Ovary (tissue), 7 donors: ENCODE measurements at regions not wholly inside any gene's neighbourhood (a gene's known extent, or its start where the extent isn't known, plus 50 kb on each side); places are given as distances from the start of the nearest gene placed in this dataset.

ENCODE experiments used
- DNase-seq, 5 donors: peaks; one replicate each; pipeline ENCODE4 v3.0.0-alpha.2; 2019 to 2020
- H3K27ac ChIP-seq, 2 donors: fragments of 200-600 bp; one replicate each; pipeline versions ENCODE4 v1.5.1 to v1.8.0; 2019 to 2022
- H3K27me3 ChIP-seq: fragments of 200-600 bp; one replicate; pipeline ENCODE4 v1.8.0; 2022
- H3K36me3 ChIP-seq: fragments of 200-600 bp; sonication (generic); one replicate; pipeline ENCODE4 v1.5.1; 2019
- H3K4me1 ChIP-seq: one replicate; pipeline ENCODE4 v1.8.1; 2013; ENCODE audit warnings: mild to moderate bottlenecking, moderate library complexity; ENCODE audit not compliant: insufficient read depth
- H3K4me3 ChIP-seq: fragments of 200-600 bp; sonication (generic); one replicate; pipeline ENCODE4 v1.5.1; 2017
- H3K9me3 ChIP-seq, 2 donors: fragments of 200-600 bp in 1 of 2; sonication (generic) in 1 of 2; one replicate each; pipeline versions ENCODE4 v1.5.1 to v1.8.1; 2013 to 2019; ENCODE audit warnings: mild to moderate bottlenecking in 1 of 2, moderate library complexity in 1 of 2
- EP300 ChIP-seq: sonication (generic); formaldehyde crosslinking; IDR thresholded peaks from one replicate; pipeline ENCODE4 v1.6.1; 2017; ENCODE audit warnings: antibody characterized with exemption
- POLR2A ChIP-seq: fragments of 450-650 bp; IDR thresholded peaks from one replicate; pipeline ENCODE4 v1.6.1; 2017; ENCODE audit warnings: antibody characterized with exemption, mild to moderate bottlenecking, moderate library complexity
- WGBS, 3 donors: extraction: QIAGEN DNeasy Blood & Tissue Kit in 1 of 3; methylation state at CpG; one replicate each; pipeline versions ENCODE4 v1.1.5 to v1.1.7; 2013 to 2017; 5-methylcytosine and 5-hydroxymethylcytosine counted together
- intact Hi-C, 4 donors: fragments of 100-400 bp; cut with DNase I; formaldehyde crosslinking; loops; one replicate each; pipeline versions ENCODE4 v1.11.0 to v1.15.1; 2022 to 2023
- TF ChIP-seq, protein P1 (sequence below), 3 donors: fragments of 450-650 bp in 2 of 3; fragments of 200-600 bp in 1 of 3; IDR thresholded peaks; one replicate each; pipeline versions ENCODE4 v1.5.1 to v1.8.0; 2016 to 2022; ENCODE audit warnings: antibody characterized with exemption in 3 of 3, mild to moderate bottlenecking in 1 of 3
- donor health status: DM: no; HTN: no; CAD: no; lungs with moderate emphysema.
- donor health status: DM: no; HTN: no; CAD: no.
- donor health status: Bipolar disorder and iron deficiency.
- donor health status: DM: no; HTN: no; CAD: no.
- donor health status: DM: yes; HTN: yes; CAD: no.

DNA sequence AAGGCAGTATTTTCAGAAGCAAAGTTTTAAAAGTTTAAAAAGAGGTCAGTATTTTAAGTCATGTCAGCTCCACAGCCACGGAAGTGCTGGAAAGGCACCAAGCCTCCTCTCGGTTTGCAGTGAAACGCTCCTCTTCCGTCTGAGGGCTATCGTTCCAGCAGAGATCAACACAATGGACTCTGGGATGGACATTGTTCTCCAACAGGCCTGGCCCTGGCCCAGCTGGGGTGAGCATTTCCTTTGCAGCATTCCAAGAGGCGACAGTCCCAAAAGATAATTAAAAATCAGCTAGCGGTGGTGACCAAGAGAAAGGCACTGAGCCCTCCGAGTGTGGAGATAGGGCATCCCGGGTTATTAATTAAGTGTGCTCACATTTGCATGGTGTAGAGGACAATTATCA is 95.9 kb upstream of the LCLAT1 start:
- no peaks in the 10 kb centered on the region for H3K9me3 ChIP-seq
- no peaks in the 10 kb centered on the region for H3K36me3 ChIP-seq
- TF ChIP-seq, protein P1, sequence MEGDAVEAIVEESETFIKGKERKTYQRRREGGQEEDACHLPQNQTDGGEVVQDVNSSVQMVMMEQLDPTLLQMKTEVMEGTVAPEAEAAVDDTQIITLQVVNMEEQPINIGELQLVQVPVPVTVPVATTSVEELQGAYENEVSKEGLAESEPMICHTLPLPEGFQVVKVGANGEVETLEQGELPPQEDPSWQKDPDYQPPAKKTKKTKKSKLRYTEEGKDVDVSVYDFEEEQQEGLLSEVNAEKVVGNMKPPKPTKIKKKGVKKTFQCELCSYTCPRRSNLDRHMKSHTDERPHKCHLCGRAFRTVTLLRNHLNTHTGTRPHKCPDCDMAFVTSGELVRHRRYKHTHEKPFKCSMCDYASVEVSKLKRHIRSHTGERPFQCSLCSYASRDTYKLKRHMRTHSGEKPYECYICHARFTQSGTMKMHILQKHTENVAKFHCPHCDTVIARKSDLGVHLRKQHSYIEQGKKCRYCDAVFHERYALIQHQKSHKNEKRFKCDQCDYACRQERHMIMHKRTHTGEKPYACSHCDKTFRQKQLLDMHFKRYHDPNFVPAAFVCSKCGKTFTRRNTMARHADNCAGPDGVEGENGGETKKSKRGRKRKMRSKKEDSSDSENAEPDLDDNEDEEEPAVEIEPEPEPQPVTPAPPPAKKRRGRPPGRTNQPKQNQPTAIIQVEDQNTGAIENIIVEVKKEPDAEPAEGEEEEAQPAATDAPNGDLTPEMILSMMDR (IDR thresholded peaks at IDR 0.05) = no peak
- no peak for TF ChIP-seq POLR2A
- no peak for TF ChIP-seq EP300
- DNase-seq = no peak
- intact Hi-C loops = no loop called here
- WGBS, 3 donors = 34 to 45% (median 39%) methylated on average over 9 of the region's 9 CpGs
- no peak overlapping the region for H3K4me3 ChIP-seq
- no peak overlapping the region for H3K27ac ChIP-seq
- no peaks in the 10 kb centered on the region for H3K27me3 ChIP-seq
- no peaks in the 10 kb centered on the region for H3K4me1 ChIP-seq

DNA sequence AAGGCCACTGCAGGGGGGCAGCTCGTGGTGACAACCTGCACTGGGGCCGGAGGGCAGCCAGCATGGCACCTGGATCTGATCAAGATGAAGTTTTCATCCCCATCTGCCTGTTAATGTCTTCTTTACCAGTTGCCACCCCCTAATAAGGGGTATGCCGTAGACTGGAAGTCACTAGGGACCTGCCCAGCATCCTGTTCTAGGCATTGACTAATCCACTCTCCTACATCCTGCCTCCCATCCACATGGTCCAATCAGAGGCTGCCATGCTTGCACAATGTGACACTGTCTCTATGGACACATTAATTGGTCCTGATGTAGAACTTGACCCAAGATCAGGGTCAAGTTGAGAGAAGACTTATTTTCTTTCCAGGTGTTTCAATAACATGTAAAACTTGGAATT is 95.1 kb upstream of the LCLAT1 start:
- Histone ChIP-seq H3K36me3 (no peaks in the 10 kb centered on the region), H3K27me3 (no peaks in the 10 kb centered on the region), H3K9me3 (no peaks in the 10 kb centered on the region), H3K4me3 (no peak overlapping the region), H3K4me1 (no peaks in the 10 kb centered on the region), H3K27ac (no peak overlapping the region)
- intact Hi-C loops = no loop called here
- no peak for DNase-seq
- 88 to 91% (median 91%) methylated on average over 3 of the region's 3 CpGs for WGBS, 3 donors
- no peak for TF ChIP-seq POLR2A
- no peak for TF ChIP-seq EP300
- TF ChIP-seq, protein P1 (IDR thresholded peaks at IDR 0.05) = no peak

DNA sequence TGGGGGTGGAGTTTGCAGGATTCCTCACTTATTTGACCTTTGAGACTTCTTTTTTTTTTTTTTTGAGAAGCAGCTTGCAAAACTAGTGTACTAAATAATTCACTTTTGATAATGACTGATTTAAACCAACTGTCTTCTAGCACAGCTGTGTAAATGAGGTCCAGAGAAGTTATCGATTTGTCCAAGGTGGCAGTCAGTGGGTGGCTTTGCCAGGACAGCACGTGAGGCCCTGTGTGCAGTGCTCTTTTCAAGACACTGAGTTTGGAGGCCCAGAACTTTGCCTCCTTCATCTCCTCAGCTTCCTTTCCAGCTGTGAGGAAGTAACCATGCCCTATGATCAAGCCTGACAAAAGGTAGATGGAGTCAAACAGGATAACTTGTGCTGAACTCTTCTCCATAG is 92.9 kb upstream of the LCLAT1 start:
- H3K27ac ChIP-seq = no peak overlapping the region
- intact Hi-C loops = no loop called here
- no peaks in the 10 kb centered on the region for H3K27me3 ChIP-seq
- TF ChIP-seq EP300 (no peak), POLR2A (no peak)
- TF ChIP-seq, protein P1 (IDR thresholded peaks at IDR 0.05) = no peak
- H3K4me3 ChIP-seq = no peak overlapping the region
- no peak for DNase-seq
- no peaks in the 10 kb centered on the region for H3K4me1 ChIP-seq
- H3K9me3 ChIP-seq = no peaks in the 10 kb centered on the region
- no peaks in the 10 kb centered on the region for H3K36me3 ChIP-seq
- 57 to 83% (median 67%) methylated on average over 2 of the region's 2 CpGs for WGBS, 3 donors

DNA sequence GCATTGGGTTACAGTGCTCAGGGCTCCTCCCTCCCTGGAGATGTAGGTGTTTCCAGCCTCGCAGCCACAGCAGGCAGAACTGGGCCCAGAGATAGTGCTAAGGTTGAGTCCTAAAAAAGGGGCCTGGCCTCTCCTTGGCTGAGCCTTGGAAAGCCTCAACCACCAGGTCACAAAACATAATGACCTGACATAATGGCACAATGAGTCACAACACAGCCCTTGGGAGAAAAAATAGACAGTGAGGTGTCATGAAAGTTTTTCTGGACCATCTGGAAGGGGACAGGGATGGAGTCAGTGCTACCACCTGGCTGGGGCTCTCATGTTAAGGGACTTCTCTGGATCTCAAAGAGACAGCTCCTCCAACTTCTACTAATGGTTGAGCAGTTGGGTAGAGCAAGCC is 92.4 kb upstream of the LCLAT1 start:
- H3K4me1 ChIP-seq = peaks cover under 1% of the 10 kb centered on the region
- no peak overlapping the region for H3K4me3 ChIP-seq
- H3K9me3 ChIP-seq = no peaks in the 10 kb centered on the region
- intact Hi-C loops = no loop called here
- H3K36me3 ChIP-seq = no peaks in the 10 kb centered on the region
- 80 to 88% (median 85%) methylated on average over 1 of the region's 1 CpG for WGBS, 3 donors
- no peaks in the 10 kb centered on the region for H3K27me3 ChIP-seq
- no peak for DNase-seq
- no peak for TF ChIP-seq POLR2A
- TF ChIP-seq, protein P1 (IDR thresholded peaks at IDR 0.05) = no peak
- TF ChIP-seq EP300 = no peak
- H3K27ac ChIP-seq = no peak overlapping the region

DNA sequence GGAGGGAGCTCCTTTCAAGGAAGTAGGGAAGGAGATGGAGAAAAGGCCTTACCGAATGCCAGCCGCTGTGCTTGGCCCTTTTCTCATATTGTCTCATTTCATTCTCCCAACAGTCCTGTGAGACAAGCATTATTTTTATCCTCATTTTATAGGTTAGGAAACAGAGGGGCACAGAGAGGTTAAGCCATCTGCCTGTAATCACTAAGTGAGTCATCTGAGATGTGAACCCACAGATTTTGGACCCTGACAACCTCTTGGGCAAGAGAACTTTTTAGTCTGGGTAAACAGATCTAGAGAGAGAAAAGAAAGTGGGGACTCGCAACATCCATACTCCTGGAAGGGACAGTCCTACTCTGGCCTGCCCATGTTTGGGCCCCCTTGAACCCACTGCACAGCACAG is 91.7 kb upstream of the LCLAT1 start:
- Histone ChIP-seq H3K27me3 (no peaks in the 10 kb centered on the region), H3K4me3 (no peak overlapping the region), H3K27ac (no peak overlapping the region), H3K4me1 (peaks cover 7% of the 10 kb centered on the region), H3K36me3 (no peaks in the 10 kb centered on the region), H3K9me3 (no peaks in the 10 kb centered on the region)
- intact Hi-C loops = no loop called here
- no peak for DNase-seq
- TF ChIP-seq, protein P1 (IDR thresholded peaks at IDR 0.05) = no peak
- TF ChIP-seq POLR2A = no peak
- TF ChIP-seq EP300 = no peak
- WGBS, 3 donors = 95 to 98% (median 98%) methylated on average over 3 of the region's 3 CpGs
